Kidney (tissue), 13 donors: ENCODE measurements at regions not wholly inside any gene's neighbourhood (a gene's known extent, or its start where the extent isn't known, plus 50 kb on each side); places are given as distances from the start of the nearest gene placed in this dataset.
A peak's percentile ranks its signal among the peaks of the same experiment; 100 is the strongest.

Source experiments
- DNase-seq, 5 donors: peaks; one replicate each; pipeline ENCODE4 v3.0.0-alpha.2; 2013 to 2020
- FAIRE-seq: peaks from 2 replicates; lab custom pipeline; 2012; peaks lifted over from hg19 to GRCh38; lab: Jason Lieb, UNC
- H3K27ac ChIP-seq, 2 donors: one replicate each; pipeline ENCODE4 v1.7.0; 2013; ENCODE audit warnings: low read depth in 2 of 2, low read length in 2 of 2, inconsistent platforms in 1 of 2
- H3K27me3 ChIP-seq: one replicate; pipeline ENCODE4 v1.7.1; 2013; ENCODE audit warnings: low read length, inconsistent platforms; ENCODE audit not compliant: control insufficient read depth, insufficient read depth
- H3K36me3 ChIP-seq, 3 donors: one replicate each; pipeline versions ENCODE4 v1.7.0 to v1.7.1; 2013; ENCODE audit warnings: low read length in 3 of 3, control low read depth in 1 of 3, inconsistent platforms in 1 of 3; ENCODE audit not compliant: insufficient read depth in 3 of 3, control insufficient read depth in 2 of 3
- H3K4me1 ChIP-seq, 3 donors: one replicate each; pipeline versions ENCODE4 v1.7.0 to v1.7.1; 2013; ENCODE audit warnings: low read length in 3 of 3, inconsistent platforms in 1 of 3, low read depth in 1 of 3; ENCODE audit not compliant: control insufficient read depth in 2 of 3, insufficient read depth in 2 of 3
- H3K4me3 ChIP-seq, 3 donors: one replicate each; pipeline versions ENCODE4 v1.7.0 to v1.8.1; 2013; ENCODE audit warnings: low read length in 3 of 3, control low read depth in 1 of 3, inconsistent platforms in 1 of 3
- H3K9ac ChIP-seq, 3 donors: one replicate each; pipeline versions ENCODE4 v1.7.0 to v1.7.1; 2013; ENCODE audit warnings: low read length in 3 of 3, control low read depth in 1 of 3, inconsistent platforms in 1 of 3
- H3K9me3 ChIP-seq, 3 donors: one replicate each; pipeline versions ENCODE4 v1.7.0 to v1.7.1; 2013; ENCODE audit warnings: low read length in 3 of 3, control low read depth in 1 of 3, inconsistent platforms in 1 of 3; ENCODE audit not compliant: control insufficient read depth in 2 of 3, insufficient read depth in 1 of 3
- intact Hi-C: fragments of 100-400 bp; cut with DNase I; formaldehyde crosslinking; loops from one replicate; pipeline ENCODE4 v1.11.1; 2022
- TF ChIP-seq, protein P1 (sequence below): IDR thresholded peaks from 3 replicates; pipeline ENCODE4 v1.5.1; 2012; ENCODE audit warnings: mild to moderate bottlenecking, moderate library complexity, borderline replicate concordance; ENCODE audit not compliant: insufficient read depth; ENCODE audit errors: extremely low read depth
- donor health status: control.
- donor health status: control.
- donor health status: control.
- donor health status: control.
- donor health status: control.
- donor health status: DM: yes; HTN: yes; CAD: no.
- donor health status: Normal renal cell carcinoma (clear cell type).

DNA sequence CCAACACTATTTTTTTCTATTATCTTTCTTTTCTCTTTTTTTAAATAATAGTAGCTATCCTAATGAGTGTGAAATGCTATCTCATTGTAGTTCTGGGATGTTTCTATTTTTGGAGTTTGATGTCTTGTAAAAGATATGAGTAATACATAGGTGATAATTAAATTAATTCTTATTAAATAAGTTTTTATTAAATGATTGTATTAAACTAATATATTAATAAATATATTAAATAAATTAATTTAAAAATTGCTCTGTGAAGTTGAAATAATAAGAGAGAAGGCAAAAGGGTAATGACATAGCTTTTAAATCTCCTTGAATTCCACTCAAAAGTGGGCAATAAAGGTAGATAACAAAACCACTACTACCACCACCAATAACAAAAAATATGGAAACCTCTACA is 230.2 kb upstream of the SSTR1 start:
- intact Hi-C loops, result no loop called here
- Histone ChIP-seq H3K4me1 (no peaks in the 10 kb centered on the region), H3K36me3 (no peaks in the 10 kb centered on the region), H3K27ac (no peak overlapping the region), H3K9ac (no peak overlapping the region), H3K4me3 (no peak overlapping the region), H3K27me3 (no peaks in the 10 kb centered on the region), H3K9me3 (peaks cover 0 to 7% (median 2%) of the 10 kb centered on the region in 3 donors)
- DNase-seq (no peak), FAIRE-seq (peak; percentile 11)
- TF ChIP-seq, protein P1, sequence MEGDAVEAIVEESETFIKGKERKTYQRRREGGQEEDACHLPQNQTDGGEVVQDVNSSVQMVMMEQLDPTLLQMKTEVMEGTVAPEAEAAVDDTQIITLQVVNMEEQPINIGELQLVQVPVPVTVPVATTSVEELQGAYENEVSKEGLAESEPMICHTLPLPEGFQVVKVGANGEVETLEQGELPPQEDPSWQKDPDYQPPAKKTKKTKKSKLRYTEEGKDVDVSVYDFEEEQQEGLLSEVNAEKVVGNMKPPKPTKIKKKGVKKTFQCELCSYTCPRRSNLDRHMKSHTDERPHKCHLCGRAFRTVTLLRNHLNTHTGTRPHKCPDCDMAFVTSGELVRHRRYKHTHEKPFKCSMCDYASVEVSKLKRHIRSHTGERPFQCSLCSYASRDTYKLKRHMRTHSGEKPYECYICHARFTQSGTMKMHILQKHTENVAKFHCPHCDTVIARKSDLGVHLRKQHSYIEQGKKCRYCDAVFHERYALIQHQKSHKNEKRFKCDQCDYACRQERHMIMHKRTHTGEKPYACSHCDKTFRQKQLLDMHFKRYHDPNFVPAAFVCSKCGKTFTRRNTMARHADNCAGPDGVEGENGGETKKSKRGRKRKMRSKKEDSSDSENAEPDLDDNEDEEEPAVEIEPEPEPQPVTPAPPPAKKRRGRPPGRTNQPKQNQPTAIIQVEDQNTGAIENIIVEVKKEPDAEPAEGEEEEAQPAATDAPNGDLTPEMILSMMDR, result no peak

DNA sequence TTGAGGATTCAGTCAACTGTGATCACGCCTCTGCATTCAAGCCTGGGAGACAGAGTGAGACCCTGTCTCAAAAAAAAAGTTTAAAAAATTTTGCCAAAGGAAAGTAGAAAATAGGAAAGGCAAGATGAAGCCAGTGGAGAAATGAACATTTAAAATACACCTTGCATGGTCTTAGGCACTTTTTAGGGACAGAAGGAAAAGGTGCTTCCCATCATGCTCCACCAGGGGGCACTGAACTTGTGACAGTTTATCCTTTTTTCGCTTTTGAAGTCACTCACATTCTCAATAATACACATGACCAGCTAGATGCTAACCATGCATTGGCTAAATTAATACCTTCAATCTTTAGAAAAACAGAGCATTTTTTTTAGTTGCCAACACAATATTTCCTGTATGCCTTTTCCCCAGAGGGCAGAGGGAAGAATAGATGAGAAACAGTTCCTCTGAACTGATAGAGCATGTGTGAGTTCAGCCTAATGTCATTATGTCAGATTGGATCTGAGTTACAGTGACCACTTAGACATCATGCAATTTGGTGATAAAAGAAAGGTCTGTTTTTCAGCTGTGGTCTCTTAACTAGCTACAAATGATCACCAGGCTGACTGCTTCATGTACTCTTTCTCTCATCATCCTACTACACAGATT is 221.8 kb upstream of the SSTR1 start:
- Histone ChIP-seq H3K27ac (no peak overlapping the region), H3K27me3 (no peaks in the 10 kb centered on the region), H3K9ac (no peak overlapping the region), H3K36me3 (no peaks in the 10 kb centered on the region), H3K4me3 (no peak overlapping the region), H3K9me3 (peaks cover 0 to 6% (median 0%) of the 10 kb centered on the region in 3 donors), H3K4me1 (no peaks in the 10 kb centered on the region)
- TF ChIP-seq, protein P1, result peak; percentile 79
- DNase-seq (peak in 3 of 5 donors; percentile 21 to 74 (median 54)), FAIRE-seq (peak; percentile 42)
- intact Hi-C loops, result no loop called here

- Histone ChIP-seq H3K27ac (no peak overlapping the region), H3K9me3 (no peaks in the 10 kb centered on the region), H3K4me1 (no peaks in the 10 kb centered on the region), H3K9ac (no peak overlapping the region), H3K4me3 (no peak overlapping the region), H3K27me3 (no peaks in the 10 kb centered on the region), H3K36me3 (no peaks in the 10 kb centered on the region)
- FAIRE-seq (no peak), DNase-seq (no peak)
- TF ChIP-seq, protein P1, result no peak
- intact Hi-C loops, result no loop called here
These were observed 219.2 kb upstream of the SSTR1 start for GRCh38 chr14:37988472-37988871.

DNA sequence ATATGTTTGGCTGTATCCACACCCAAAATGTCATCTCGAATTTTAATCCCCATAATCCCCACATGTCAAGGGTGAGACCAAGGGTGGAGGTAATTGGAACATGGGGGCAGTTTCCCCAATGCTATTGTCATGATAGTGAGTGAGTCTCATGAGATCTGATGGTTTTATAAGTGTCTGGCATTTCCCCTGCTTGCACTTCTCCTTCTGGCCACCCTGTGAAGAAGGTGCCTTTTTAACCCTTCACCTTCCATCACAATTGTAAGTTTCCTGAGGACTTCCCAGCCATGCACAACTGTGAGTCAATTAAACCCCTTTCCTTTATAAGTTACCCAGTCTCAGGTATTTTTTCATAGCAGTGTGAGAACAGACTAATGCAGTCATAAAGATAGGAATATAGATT is 216.7 kb upstream of the SSTR1 start:
- no peak overlapping the region for H3K27ac ChIP-seq
- TF ChIP-seq, protein P1, result no peak
- H3K4me3 ChIP-seq, result no peak overlapping the region
- intact Hi-C loops, result no loop called here
- H3K9me3 ChIP-seq, result no peaks in the 10 kb centered on the region
- H3K4me1 ChIP-seq, result no peaks in the 10 kb centered on the region
- FAIRE-seq, result no peak
- no peaks in the 10 kb centered on the region for H3K27me3 ChIP-seq
- H3K36me3 ChIP-seq, result no peaks in the 10 kb centered on the region
- no peak for DNase-seq
- no peak overlapping the region for H3K9ac ChIP-seq
